Thoracic aorta (tissue), 2 donors: ENCODE measurements at regions not wholly inside any gene's neighbourhood (a gene's known extent, or its start where the extent isn't known, plus 50 kb on each side); places are given as distances from the start of the nearest gene placed in this dataset.
"Not testable (repeated sequence)": the region's sequence is repeated elsewhere in the genome, so short reads cannot be mapped to it uniquely, and the experiment has no call there.

Experiments used
- ATAC-seq: fragments of 150-250 bp; one replicate; pipeline ENCODE4 v1.8.0; 2017; ENCODE audit warnings: low read depth; ENCODE audit not compliant: insufficient number of reproducible peaks, low FRiP score
- DNase-seq: peaks from one replicate; pipeline ENCODE4 v3.0.0-alpha.2; 2020; ENCODE audit warnings: low spot score
- H3K27ac ChIP-seq, 2 donors: fragments of 200-600 bp; sonication (generic); 1 replicate in 1 of 2; 2 replicates in 1 of 2; pipeline ENCODE4 v1.5.1; 2016; ENCODE audit warnings: mild to moderate bottlenecking in 2 of 2, moderate library complexity in 2 of 2
- H3K27me3 ChIP-seq: fragments of 200-600 bp; sonication (generic); replicated peaks from 2 replicates; pipeline ENCODE4 v1.6.0; 2016; ENCODE audit warnings: mild to moderate bottlenecking; ENCODE audit not compliant: insufficient read depth
- H3K36me3 ChIP-seq: fragments of 200-600 bp; sonication (generic); one replicate; pipeline ENCODE4 v1.5.1; 2016
- H3K4me1 ChIP-seq, 2 donors: fragments of 200-600 bp; sonication (generic); 1 replicate in 1 of 2; 2 replicates in 1 of 2; pipeline versions ENCODE4 v1.5.1 to v1.6.0; 2016; ENCODE audit warnings: low read depth in 2 of 2, mild to moderate bottlenecking in 1 of 2; ENCODE audit not compliant: control insufficient read depth in 1 of 2
- H3K4me3 ChIP-seq: fragments of 200-600 bp; sonication (generic); 2 replicates; pipeline ENCODE4 v1.5.1; 2016; ENCODE audit warnings: mild to moderate bottlenecking
- H3K9me3 ChIP-seq: fragments of 200-600 bp; sonication (generic); 2 replicates; pipeline ENCODE4 v1.5.1; 2016
- TF ChIP-seq, protein P1 (sequence below): fragments of 200-600 bp; sonication (generic); IDR thresholded peaks from one replicate; pipeline ENCODE4 v1.5.1; 2019; ENCODE audit warnings: antibody characterized with exemption

DNA sequence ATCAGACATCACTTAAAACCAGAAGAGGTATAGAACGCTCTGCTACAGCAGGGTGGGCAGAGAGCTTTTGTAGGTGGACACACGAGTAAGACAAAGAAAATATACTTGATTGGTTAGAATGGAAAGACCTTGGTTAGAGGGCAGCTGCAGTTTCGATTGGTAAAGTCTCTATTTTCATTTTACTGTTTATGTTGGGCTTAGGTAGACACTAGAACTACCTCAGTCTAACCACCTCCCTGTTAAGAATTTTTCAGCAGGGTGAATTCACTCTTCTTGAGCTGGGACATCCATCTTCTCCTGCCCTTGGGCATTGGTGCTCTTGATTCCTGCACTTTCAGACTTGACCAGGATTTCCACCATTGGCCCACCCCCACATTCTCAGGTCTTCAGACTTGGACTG, 116.3 kb downstream of the BASP1 start:
- H3K36me3 ChIP-seq, result no peaks in the 10 kb centered on the region
- H3K27ac ChIP-seq, result no peak overlapping the region
- DNase-seq (no peak), ATAC-seq (no peak)
- H3K27me3 ChIP-seq, result no peaks in the 10 kb centered on the region
- no peaks in the 10 kb centered on the region for H3K9me3 ChIP-seq
- H3K4me3 ChIP-seq, result no peak overlapping the region
- TF ChIP-seq, protein P1, sequence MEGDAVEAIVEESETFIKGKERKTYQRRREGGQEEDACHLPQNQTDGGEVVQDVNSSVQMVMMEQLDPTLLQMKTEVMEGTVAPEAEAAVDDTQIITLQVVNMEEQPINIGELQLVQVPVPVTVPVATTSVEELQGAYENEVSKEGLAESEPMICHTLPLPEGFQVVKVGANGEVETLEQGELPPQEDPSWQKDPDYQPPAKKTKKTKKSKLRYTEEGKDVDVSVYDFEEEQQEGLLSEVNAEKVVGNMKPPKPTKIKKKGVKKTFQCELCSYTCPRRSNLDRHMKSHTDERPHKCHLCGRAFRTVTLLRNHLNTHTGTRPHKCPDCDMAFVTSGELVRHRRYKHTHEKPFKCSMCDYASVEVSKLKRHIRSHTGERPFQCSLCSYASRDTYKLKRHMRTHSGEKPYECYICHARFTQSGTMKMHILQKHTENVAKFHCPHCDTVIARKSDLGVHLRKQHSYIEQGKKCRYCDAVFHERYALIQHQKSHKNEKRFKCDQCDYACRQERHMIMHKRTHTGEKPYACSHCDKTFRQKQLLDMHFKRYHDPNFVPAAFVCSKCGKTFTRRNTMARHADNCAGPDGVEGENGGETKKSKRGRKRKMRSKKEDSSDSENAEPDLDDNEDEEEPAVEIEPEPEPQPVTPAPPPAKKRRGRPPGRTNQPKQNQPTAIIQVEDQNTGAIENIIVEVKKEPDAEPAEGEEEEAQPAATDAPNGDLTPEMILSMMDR, result no peak
- H3K4me1 ChIP-seq, result peaks cover 0 to 6% of the 10 kb centered on the region in 2 donors

DNA sequence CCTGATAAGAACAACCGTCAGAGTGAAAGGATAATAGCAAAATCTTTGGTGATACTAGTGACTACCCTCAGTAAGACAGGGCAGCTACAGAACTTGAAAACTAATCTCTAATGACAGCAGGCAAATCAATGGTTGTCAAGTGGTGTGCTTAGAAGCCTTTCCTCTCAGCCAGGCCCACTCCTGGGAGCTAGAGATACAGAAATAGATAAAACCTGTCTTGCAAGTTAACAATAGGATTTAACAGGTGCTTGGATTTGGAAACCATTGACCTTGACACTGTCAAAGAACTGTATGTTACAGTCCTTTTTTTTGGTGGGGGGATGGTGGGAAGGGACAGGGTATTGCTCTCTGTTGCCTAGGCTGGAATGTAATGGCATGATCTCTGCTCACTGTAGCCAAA, 118.6 kb downstream of the BASP1 start:
- Histone ChIP-seq H3K4me3 (no peak overlapping the region), H3K27me3 (no peaks in the 10 kb centered on the region), H3K9me3 (no peaks in the 10 kb centered on the region), H3K36me3 (no peaks in the 10 kb centered on the region), H3K27ac (no peak overlapping the region), H3K4me1 (peaks cover 2 to 12% of the 10 kb centered on the region in 2 donors)
- ATAC-seq, result no peak
- TF ChIP-seq, protein P1, result no peak
- no peak for DNase-seq

DNA sequence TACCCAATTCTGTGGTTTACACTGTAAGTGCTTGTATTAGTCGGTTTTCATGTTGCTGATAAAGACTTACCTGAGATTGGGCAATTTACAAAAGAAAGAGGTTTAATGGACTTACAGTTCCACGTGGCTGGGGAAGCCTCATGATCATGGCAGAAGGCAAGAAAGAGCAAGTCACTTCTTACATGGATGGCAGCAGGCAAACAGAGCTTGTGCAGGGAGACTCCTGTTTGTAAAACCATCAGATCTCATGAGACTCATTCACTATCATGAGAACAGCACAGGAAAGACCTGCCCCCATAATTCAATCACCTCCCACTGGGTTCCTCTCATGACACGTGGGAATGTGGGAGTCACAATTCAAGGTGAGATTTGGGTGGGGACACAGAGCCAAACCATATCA, 119.3 kb downstream of the BASP1 start:
- peaks cover 8 to 19% of the 10 kb centered on the region in 2 donors for H3K4me1 ChIP-seq
- not testable (repeated sequence) for DNase-seq, H3K9me3 ChIP-seq, ATAC-seq, H3K27ac ChIP-seq, H3K36me3 ChIP-seq, H3K27me3 ChIP-seq, H3K4me3 ChIP-seq

DNA sequence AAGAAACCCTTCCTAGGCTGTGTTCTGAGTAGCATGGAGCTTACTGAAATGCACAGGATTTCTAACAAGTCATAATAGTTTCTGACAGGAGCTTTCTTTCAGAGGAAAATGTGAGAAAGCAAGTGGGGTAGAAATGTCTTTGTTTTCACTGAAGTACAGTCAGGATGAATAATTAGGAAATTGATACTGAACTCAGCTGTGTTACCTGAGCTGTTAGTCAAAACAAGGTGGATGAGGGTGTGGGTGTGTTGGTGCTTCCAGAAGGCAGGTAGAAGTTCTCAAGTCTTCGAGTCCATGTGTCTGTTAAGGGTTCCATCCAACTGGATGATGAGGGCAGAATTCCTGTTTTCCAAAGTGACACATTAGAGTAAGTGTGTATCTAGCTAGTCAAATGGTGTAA, 122.4 kb downstream of the BASP1 start:
- TF ChIP-seq, protein P1, result no peak
- no peak overlapping the region for H3K4me3 ChIP-seq
- H3K9me3 ChIP-seq, result no peaks in the 10 kb centered on the region
- H3K27me3 ChIP-seq, result no peaks in the 10 kb centered on the region
- no peaks in the 10 kb centered on the region for H3K36me3 ChIP-seq
- no peak for DNase-seq
- no peak for ATAC-seq
- no peak overlapping the region for H3K27ac ChIP-seq
- peaks cover 8 to 15% of the 10 kb centered on the region in 2 donors for H3K4me1 ChIP-seq

DNA sequence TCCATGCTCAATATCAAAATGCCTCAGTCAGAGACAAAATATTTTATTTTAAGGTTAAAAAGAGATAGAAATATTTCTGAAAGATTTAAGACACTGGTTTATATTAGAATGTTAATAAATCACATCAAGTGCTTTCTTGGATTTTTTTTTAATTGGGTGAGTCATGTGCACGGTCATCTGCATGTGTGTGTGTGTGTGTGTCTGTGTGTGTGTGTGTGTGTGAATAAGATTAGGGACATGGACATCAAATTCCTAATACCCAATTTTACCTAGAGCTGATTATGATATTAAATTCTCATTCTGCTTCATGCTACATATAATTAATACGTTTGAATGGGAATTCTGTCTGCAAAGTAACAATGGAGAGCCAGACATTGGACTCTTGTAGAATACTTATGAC, 122.9 kb downstream of the BASP1 start:
- TF ChIP-seq, protein P1, result no peak
- Histone ChIP-seq H3K9me3 (no peaks in the 10 kb centered on the region), H3K36me3 (no peaks in the 10 kb centered on the region), H3K4me3 (no peak overlapping the region), H3K27ac (no peak overlapping the region), H3K4me1 (peaks cover 8 to 15% of the 10 kb centered on the region in 2 donors), H3K27me3 (no peaks in the 10 kb centered on the region)
- DNase-seq (no peak), ATAC-seq (no peak)

DNA sequence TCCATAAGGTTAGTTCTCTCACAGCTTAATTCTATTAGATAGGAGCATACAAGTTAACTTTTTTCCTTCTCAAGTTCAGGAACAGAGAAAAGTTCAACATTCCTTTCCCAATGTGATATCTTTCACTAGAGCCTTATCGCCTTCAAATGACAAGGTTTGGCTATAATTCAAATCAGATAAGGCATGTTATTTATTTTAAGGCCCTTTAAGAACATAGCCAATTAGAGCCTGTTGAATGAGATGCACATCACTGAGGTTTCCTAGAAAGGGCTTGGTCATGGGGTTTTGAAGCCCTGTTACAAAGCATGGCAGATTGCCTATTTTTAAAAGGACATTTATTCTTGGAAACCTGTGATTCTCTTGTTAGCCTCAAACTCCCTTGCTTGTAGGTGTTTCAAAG, 123.4 kb downstream of the BASP1 start:
- DNase-seq, result no peak
- Histone ChIP-seq H3K9me3 (no peaks in the 10 kb centered on the region), H3K27me3 (no peaks in the 10 kb centered on the region), H3K4me3 (no peak overlapping the region), H3K4me1 (peaks cover 8 to 15% of the 10 kb centered on the region in 2 donors), H3K27ac (no peak overlapping the region), H3K36me3 (no peaks in the 10 kb centered on the region)
- ATAC-seq, result no peak
- TF ChIP-seq, protein P1, result no peak
